ENCODE measurements at regions not wholly inside any gene's neighbourhood (a gene's known extent, or its start where the extent isn't known, plus 50 kb on each side); places are given as distances from the start of the nearest gene placed in this dataset.

GRCh38 chr20:48196486-48196885 is 411.2 kb upstream of the SULF2 start:
- ChIA-PET CTCF (no interaction called here), POLR2A (no interaction called here)
- no peak for DNase-seq (ENCODE audit: extremely low spot score)
- no peak for TF ChIP-seq FOXM1 (IDR thresholded peaks at IDR 0.05; ENCODE audit: borderline replicate concordance)
- TF ChIP-seq ARNT (IDR thresholded peaks at IDR 0.05): no peak
- TF ChIP-seq FOXA1 (IDR thresholded peaks at IDR 0.05): no peak
- TF ChIP-seq LEF1 (IDR thresholded peaks at IDR 0.05; ENCODE audit: borderline replicate concordance): no peak
- TF ChIP-seq BHLHE40 (IDR thresholded peaks at IDR 0.05; ENCODE audit: borderline replicate concordance): no peak
- no peak for TF ChIP-seq FOXK2 (IDR thresholded peaks at IDR 0.05)
- TF ChIP-seq SUZ12 (IDR thresholded peaks at IDR 0.05): no peak
- TF ChIP-seq NFRKB (IDR thresholded peaks at IDR 0.05): no peak

- no peak for DNase-seq (ENCODE audit: extremely low spot score)
- ChIA-PET POLR2A (no interaction called here), CTCF (no interaction called here)
- no peak for TF ChIP-seq SUZ12 (IDR thresholded peaks at IDR 0.05)
These were observed 410.7 kb upstream of the SULF2 start for GRCh38 chr20:48196001-48196400.

GRCh38 chr20:48195121-48195870 is 410.0 kb upstream of the SULF2 start:
- no peak for DNase-seq (ENCODE audit: extremely low spot score)

GRCh38 chr20:48194583-48194982 is 409.3 kb upstream of the SULF2 start:
- no peak for DNase-seq (ENCODE audit: extremely low spot score)
- POLR2A ChIA-PET: no interaction called here
- no peak for TF ChIP-seq FOXM1 (IDR thresholded peaks at IDR 0.05; ENCODE audit: borderline replicate concordance)
- no peak for TF ChIP-seq ARNT (IDR thresholded peaks at IDR 0.05)
- TF ChIP-seq PKNOX1 (IDR thresholded peaks at IDR 0.05): no peak
- no peak for TF ChIP-seq BHLHE40 (IDR thresholded peaks at IDR 0.05; ENCODE audit: borderline replicate concordance)
- TF ChIP-seq TARDBP (IDR thresholded peaks at IDR 0.05): no peak
- no peak for TF ChIP-seq LEF1 (IDR thresholded peaks at IDR 0.05; ENCODE audit: borderline replicate concordance)
- no peak for TF ChIP-seq SUZ12 (IDR thresholded peaks at IDR 0.05)
- TF ChIP-seq FOXA1 (IDR thresholded peaks at IDR 0.05): no peak
- TF ChIP-seq HDGF (IDR thresholded peaks at IDR 0.05; ENCODE audit: borderline replicate concordance): no peak
- TF ChIP-seq SP1 (IDR thresholded peaks at IDR 0.05): no peak
- TF ChIP-seq ELF4 (IDR thresholded peaks at IDR 0.05): no peak
- no peak for TF ChIP-seq NFRKB (IDR thresholded peaks at IDR 0.05)
- no peak for TF ChIP-seq L3MBTL2 (conservative IDR thresholded peaks at IDR 0.05)
- TF ChIP-seq ZNF384 (IDR thresholded peaks at IDR 0.05): no peak
- TF ChIP-seq CTBP1 (IDR thresholded peaks at IDR 0.05; ENCODE audit: borderline replicate concordance): no peak
- no peak for TF ChIP-seq FOXK2 (IDR thresholded peaks at IDR 0.05)
- CTCF ChIA-PET: no interaction called here

More at GRCh38 chr20:48195121-48195870, 410.0 kb upstream of the SULF2 start:
- no peak for TF ChIP-seq L3MBTL2 (conservative IDR thresholded peaks at IDR 0.05)
- no peak for TF ChIP-seq HDGF (IDR thresholded peaks at IDR 0.05; ENCODE audit: borderline replicate concordance)
- TF ChIP-seq FOXM1 (IDR thresholded peaks at IDR 0.05; ENCODE audit: borderline replicate concordance): no peak
- TF ChIP-seq FOXK2 (IDR thresholded peaks at IDR 0.05): no peak
- TF ChIP-seq CTBP1 (IDR thresholded peaks at IDR 0.05; ENCODE audit: borderline replicate concordance): no peak
- no peak for TF ChIP-seq ELF4 (IDR thresholded peaks at IDR 0.05)
- TF ChIP-seq SUZ12 (IDR thresholded peaks at IDR 0.05): no peak
- no peak for TF ChIP-seq PKNOX1 (IDR thresholded peaks at IDR 0.05)
- TF ChIP-seq NFRKB (IDR thresholded peaks at IDR 0.05): no peak
- TF ChIP-seq ZNF384 (IDR thresholded peaks at IDR 0.05): no peak
- TF ChIP-seq TARDBP (IDR thresholded peaks at IDR 0.05): no peak
- no peak for TF ChIP-seq ARNT (IDR thresholded peaks at IDR 0.05)
- TF ChIP-seq FOXA1 (IDR thresholded peaks at IDR 0.05): no peak
- TF ChIP-seq LEF1 (IDR thresholded peaks at IDR 0.05; ENCODE audit: borderline replicate concordance): no peak
- TF ChIP-seq SP1 (IDR thresholded peaks at IDR 0.05): no peak
- POLR2A ChIA-PET: no interaction called here
- CTCF ChIA-PET: no interaction called here

- ChIA-PET POLR2A (no interaction called here), CTCF (no interaction called here)
- no peak for DNase-seq (ENCODE audit: extremely low spot score)
- TF ChIP-seq ZNF384 (IDR thresholded peaks at IDR 0.05): no peak
- no peak for TF ChIP-seq BHLHE40 (IDR thresholded peaks at IDR 0.05; ENCODE audit: borderline replicate concordance)
- TF ChIP-seq PKNOX1 (IDR thresholded peaks at IDR 0.05): no peak
- no peak for TF ChIP-seq SUZ12 (IDR thresholded peaks at IDR 0.05)
- no peak for TF ChIP-seq SP1 (IDR thresholded peaks at IDR 0.05)
- no peak for TF ChIP-seq FOXK2 (IDR thresholded peaks at IDR 0.05)
- TF ChIP-seq ARNT (IDR thresholded peaks at IDR 0.05): no peak
- TF ChIP-seq CTBP1 (IDR thresholded peaks at IDR 0.05; ENCODE audit: borderline replicate concordance): no peak
- no peak for TF ChIP-seq NFRKB (IDR thresholded peaks at IDR 0.05)
- TF ChIP-seq FOXM1 (IDR thresholded peaks at IDR 0.05; ENCODE audit: borderline replicate concordance): no peak
- TF ChIP-seq LEF1 (IDR thresholded peaks at IDR 0.05; ENCODE audit: borderline replicate concordance): no peak
- TF ChIP-seq L3MBTL2 (conservative IDR thresholded peaks at IDR 0.05): no peak
- no peak for TF ChIP-seq TARDBP (IDR thresholded peaks at IDR 0.05)
These were observed 408.5 kb upstream of the SULF2 start for GRCh38 chr20:48193627-48194425.

GRCh38 chr20:48192109-48192508 is 406.8 kb upstream of the SULF2 start:
- ChIA-PET CTCF (no interaction called here), POLR2A (no interaction called here)
- TF ChIP-seq PKNOX1 (IDR thresholded peaks at IDR 0.05) (no peak), FOXM1 (IDR thresholded peaks at IDR 0.05; ENCODE audit: borderline replicate concordance) (no peak), FOXK2 (IDR thresholded peaks at IDR 0.05) (no peak), TARDBP (IDR thresholded peaks at IDR 0.05) (no peak), BHLHE40 (IDR thresholded peaks at IDR 0.05; ENCODE audit: borderline replicate concordance) (no peak), ZNF384 (IDR thresholded peaks at IDR 0.05) (no peak), NFRKB (IDR thresholded peaks at IDR 0.05) (no peak), HDGF (IDR thresholded peaks at IDR 0.05; ENCODE audit: borderline replicate concordance) (no peak), SUZ12 (IDR thresholded peaks at IDR 0.05) (no peak), ELF4 (IDR thresholded peaks at IDR 0.05) (no peak), L3MBTL2 (conservative IDR thresholded peaks at IDR 0.05) (no peak), ARNT (IDR thresholded peaks at IDR 0.05) (no peak), CTBP1 (IDR thresholded peaks at IDR 0.05; ENCODE audit: borderline replicate concordance) (no peak), LEF1 (IDR thresholded peaks at IDR 0.05; ENCODE audit: borderline replicate concordance) (no peak), SP1 (IDR thresholded peaks at IDR 0.05) (no peak), FOXA1 (IDR thresholded peaks at IDR 0.05) (no peak)
- no peak for DNase-seq (ENCODE audit: extremely low spot score)

Measured in HEK293T (cell line).